ENCODE measurements at regions not wholly inside any gene's neighbourhood (a gene's known extent, or its start where the extent isn't known, plus 50 kb on each side); places are given as distances from the start of the nearest gene placed in this dataset.

DNA sequence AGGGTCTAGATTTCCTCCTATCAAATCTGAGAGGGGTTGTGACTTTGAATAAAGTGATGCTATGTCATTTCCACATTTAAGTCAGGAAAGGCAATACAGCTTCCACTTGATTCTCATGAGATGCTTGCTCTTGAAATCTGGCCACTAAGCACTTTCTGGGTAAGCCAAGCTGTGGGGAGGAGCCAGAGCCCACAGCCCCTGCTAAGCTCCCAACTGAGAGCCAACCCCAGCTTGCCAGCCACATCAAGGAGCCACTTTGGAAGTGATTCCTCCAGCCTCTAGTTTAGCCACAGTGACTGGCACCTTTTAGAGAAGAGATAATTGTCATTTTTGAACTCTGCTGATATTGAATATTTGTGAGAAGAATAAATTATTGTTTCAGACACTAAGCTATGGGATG lies 1441.5 kb upstream of the IGFBP7 start:
- no peak for DNase-seq

GRCh38 chr4:58543465-58543864 lies 1433.3 kb upstream of the IGFBP7 start:
- DNase-seq: no peak

- no peak for DNase-seq
Measured at GRCh38 chr4:58541926-58542325, 1431.7 kb upstream of the IGFBP7 start.

GRCh38 chr4:58522765-58523382 lies 1412.7 kb upstream of the IGFBP7 start:
- DNase-seq: no peak

- peak; percentile 11 for DNase-seq
Measured at GRCh38 chr4:58515226-58515625, 1405.0 kb upstream of the IGFBP7 start.

DNA sequence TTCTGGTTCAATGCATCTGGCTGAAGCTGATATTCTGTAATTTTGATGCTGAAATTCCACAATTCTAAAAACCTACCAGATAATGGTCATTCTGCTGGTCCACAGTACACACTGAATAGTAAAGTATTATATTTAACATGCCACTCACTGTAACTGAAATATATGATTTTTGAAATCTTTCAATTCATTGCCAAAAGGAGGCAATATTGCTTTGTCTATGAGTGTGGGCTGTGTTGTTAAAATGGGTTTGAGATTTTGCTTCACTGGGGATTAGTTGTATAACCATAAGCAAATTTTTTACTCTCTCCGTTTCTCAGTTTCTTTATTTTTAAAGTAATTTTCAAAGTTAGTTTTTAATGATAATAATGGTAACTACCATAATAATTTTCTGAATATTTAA lies 1404.1 kb upstream of the IGFBP7 start:
- DNase-seq: no peak

- no peak for DNase-seq
Measured at GRCh38 chr4:58510652-58511051, 1400.5 kb upstream of the IGFBP7 start.

DNA sequence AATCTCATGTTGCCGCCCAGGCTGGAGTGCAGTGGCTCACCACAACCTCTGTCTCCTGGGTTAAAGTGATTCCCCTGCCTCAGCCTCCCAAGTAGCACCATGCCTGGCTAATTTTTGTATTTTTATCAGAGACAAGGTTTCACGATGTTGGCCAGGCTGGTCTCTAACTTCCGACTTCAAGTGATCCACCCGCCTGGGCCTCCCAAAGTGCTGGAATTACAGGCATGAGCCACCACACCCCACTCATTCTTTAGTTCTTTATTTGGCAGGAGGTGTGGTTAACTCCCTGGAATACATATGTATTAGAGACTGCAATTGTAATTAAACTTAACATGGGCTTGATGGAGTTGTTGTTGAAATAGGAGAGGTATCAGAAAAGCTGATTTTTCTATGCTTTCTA lies 1396.9 kb upstream of the IGFBP7 start:
- DNase-seq: no peak

DNA sequence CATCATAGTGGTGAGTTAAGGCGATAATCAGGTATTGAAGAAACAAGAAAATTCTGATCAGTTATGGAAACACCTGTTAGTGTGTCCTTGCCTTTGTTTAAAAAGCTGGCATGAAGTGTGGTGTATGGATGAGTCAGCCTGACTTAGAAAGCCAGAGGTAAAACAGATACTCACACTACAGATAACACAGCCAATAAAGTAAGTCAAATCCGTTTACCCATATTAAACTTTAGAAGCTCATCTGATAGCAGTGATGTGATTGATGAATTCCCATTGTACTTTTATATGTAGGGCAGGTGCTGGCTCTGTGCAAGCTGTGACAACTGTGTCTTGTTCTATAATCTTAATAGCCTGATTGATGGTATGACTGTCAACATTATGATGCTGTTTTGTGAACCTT lies 1392.7 kb upstream of the IGFBP7 start:
- no peak for DNase-seq

GRCh38 chr4:58499182-58499581 lies 1389.0 kb upstream of the IGFBP7 start:
- DNase-seq: no peak

- DNase-seq: no peak
Measured at GRCh38 chr4:58491620-58492019, 1381.4 kb upstream of the IGFBP7 start.

GRCh38 chr4:58477950-58478349 lies 1367.8 kb upstream of the IGFBP7 start:
- DNase-seq: no peak

DNA sequence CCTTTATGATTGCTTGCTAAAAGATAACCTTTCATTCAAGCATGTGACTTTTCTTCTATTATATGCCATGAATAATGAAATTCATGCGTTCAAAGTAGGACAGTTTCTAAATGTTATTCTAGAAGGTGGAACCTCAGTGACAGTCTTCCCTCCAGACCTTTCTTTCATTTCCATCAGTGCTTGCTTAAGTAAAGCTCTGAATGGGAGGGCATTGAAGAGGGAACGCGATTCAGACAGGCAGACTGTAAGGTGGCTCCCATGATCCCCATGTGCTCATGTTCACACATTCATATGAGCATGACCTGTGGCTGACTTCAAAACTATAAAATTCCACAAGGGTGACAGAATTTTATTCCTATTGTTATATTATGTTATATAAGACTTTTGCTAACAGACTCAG lies 1367.3 kb upstream of the IGFBP7 start:
- no peak for DNase-seq

- DNase-seq: no peak
Measured at GRCh38 chr4:58475097-58475496, 1364.9 kb upstream of the IGFBP7 start.

DNA sequence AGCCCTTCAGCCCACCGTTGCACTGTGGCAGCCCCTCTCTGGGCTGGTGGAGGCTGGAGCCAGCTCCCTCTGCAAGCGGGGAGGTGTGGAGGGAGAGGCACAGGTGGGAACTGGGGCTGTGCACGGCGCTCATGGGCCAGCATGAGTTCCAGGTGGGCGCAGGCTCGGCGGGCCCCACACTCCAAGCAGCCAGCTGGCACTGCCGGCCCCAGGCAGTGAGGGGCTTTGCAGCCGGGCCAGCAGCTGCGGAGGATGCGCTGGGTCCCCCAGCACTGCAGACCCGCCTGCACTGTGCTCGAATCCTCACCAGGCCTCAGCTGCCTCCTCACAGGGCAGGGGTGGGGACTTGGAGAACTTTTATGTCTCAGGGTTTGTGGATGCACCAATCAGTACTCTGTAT lies 1354.8 kb upstream of the IGFBP7 start:
- DNase-seq: no peak

- DNase-seq: no peak
Measured at GRCh38 chr4:58456727-58457384, 1346.7 kb upstream of the IGFBP7 start.

DNA sequence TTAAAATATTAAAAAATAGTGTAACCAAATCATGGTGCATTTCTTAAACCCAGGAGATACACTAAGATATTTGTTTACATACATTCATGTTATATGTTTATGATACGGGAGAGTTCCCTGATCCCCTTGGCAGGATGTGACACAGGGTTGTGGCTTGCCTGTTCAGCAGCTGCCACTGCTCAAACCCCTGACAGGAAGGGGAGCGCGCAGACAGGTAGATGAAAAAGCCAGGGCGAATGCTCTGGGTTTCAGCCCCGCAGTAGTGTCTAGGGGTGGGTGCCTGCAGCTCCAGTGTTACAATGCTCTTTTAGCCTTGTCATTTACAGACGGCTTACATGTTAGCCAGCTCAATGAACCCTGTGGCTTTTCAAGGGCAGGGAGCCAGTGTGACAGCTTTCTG lies 1343.8 kb upstream of the IGFBP7 start:
- no peak for DNase-seq

- DNase-seq: no peak
Measured at GRCh38 chr4:58451707-58452106, 1341.5 kb upstream of the IGFBP7 start.

DNA sequence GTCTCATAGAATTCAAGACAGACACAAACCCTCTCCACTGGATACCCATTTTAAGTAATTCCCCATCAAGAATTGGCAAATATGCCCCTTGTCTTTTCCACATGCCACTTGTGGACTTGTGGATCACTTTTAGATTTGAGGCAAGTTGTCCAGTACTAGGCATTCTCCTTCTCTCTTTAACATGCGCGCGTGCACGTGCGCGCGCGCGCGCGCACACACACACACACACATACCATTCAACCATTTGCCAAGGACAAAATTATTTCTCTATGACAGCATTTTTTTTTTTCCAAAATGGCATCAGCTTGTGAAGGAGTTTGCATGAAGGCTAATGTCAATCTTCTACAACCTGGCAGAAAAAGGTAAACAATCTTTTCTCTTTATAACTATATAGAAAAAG lies 1325.7 kb upstream of the IGFBP7 start:
- no peak for DNase-seq

DNA sequence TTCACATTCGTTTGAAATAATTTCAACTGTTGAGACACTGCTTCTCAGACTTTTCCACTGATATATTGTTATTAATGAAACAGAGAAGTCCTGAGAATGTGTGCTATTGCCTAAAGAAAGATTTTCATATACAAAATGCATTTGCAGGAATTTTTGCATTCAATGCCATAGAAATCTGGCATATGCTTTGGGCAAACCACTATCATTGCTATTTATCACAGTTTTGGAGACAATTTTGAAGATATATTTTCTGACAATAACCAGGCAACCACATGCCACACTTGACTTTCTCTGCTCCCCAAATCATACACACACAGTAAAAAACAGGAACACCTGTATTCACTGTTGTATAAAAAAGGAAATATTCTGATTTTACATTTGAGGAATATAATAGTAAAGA lies 1303.7 kb upstream of the IGFBP7 start:
- no peak for DNase-seq

GRCh38 chr4:58411904-58412303 lies 1301.7 kb upstream of the IGFBP7 start:
- no peak for DNase-seq

DNA sequence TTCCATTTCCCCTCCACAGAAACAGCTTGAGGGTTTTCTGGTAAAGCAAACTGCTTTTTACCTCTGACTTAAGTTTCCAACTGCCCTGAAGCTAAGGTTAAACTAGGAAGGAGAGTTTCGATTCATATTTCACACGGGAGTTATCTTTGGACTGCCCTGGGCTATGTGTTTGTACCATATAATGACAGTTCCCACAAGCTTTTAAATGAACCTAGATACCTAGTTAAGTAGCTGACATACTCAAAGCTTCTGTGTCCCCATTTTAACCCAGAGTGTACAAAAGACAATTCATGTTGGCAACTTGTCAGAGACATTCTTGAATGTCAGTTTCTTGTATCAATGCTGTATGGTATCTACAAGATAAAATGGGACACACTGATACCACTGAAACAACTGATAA lies 1296.6 kb upstream of the IGFBP7 start:
- no peak for DNase-seq

DNA sequence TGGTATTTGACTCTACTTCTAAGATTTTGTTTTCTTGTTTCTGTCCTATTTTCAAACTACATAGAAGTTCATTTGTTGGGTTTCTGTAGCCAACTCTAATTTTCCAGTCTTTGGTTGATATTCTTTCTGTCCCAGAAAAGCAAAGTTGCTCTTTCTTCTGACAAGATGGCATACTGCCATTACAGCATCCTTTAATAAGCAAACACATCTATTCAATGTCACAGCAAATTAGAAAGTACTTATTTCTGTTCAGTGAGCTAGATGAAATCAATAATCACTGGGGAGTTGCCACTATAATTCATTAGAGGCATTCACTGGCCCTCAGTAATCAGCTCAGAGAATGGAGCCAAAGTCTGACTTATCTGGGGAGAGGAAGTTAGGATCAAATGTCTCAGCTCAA lies 1258.0 kb upstream of the IGFBP7 start:
- no peak for DNase-seq

GRCh38 chr4:58360354-58361133 lies 1250.4 kb upstream of the IGFBP7 start:
- DNase-seq: no peak
